ENCODE measurements at regions not wholly inside any gene's neighbourhood (a gene's known extent, or its start where the extent isn't known, plus 50 kb on each side); places are given as distances from the start of the nearest gene placed in this dataset.

GRCh38 chr21:27595716-27596115 lies 628.8 kb upstream of the ADAMTS5 start:
- Histone ChIP-seq H3K4me1 (no peaks in the 10 kb centered on the region), H3K27me3 (no peaks in the 10 kb centered on the region), H3K27ac (no peak overlapping the region), H3K36me3 (no peaks in the 10 kb centered on the region), H3K9me3 (no peaks in the 10 kb centered on the region), H3K4me3 (no peak overlapping the region)
- TF ChIP-seq CTCF (IDR thresholded peaks at IDR 0.05) = no peak
- DNase-seq (ENCODE audit: low spot score) = no peak

GRCh38 chr21:27590271-27590670 lies 623.4 kb upstream of the ADAMTS5 start:
- no peak for TF ChIP-seq CTCF (IDR thresholded peaks at IDR 0.05)
- no peaks in the 10 kb centered on the region for H3K36me3 ChIP-seq
- no peaks in the 10 kb centered on the region for H3K4me1 ChIP-seq
- peak; percentile 70 for DNase-seq (ENCODE audit: low spot score)
- no peak overlapping the region for H3K4me3 ChIP-seq
- no peaks in the 10 kb centered on the region for H3K9me3 ChIP-seq
- H3K27me3 ChIP-seq = no peaks in the 10 kb centered on the region
- H3K27ac ChIP-seq = peak overlapping the region in 1 of 2 donors; percentile 6

- Histone ChIP-seq H3K36me3 (no peaks in the 10 kb centered on the region), H3K4me3 (no peak overlapping the region), H3K27me3 (no peaks in the 10 kb centered on the region), H3K27ac (peak overlapping the region in 1 of 2 donors; percentile 6), H3K9me3 (no peaks in the 10 kb centered on the region), H3K4me1 (no peaks in the 10 kb centered on the region)
- no peak for TF ChIP-seq CTCF (IDR thresholded peaks at IDR 0.05)
- no peak for DNase-seq (ENCODE audit: low spot score)
Observed at GRCh38 chr21:27589781-27590180, 622.9 kb upstream of the ADAMTS5 start.

GRCh38 chr21:27586986-27587385 lies 620.1 kb upstream of the ADAMTS5 start:
- no peaks in the 10 kb centered on the region for H3K36me3 ChIP-seq
- H3K27me3 ChIP-seq = no peaks in the 10 kb centered on the region
- DNase-seq (ENCODE audit: low spot score) = no peak
- H3K9me3 ChIP-seq = no peaks in the 10 kb centered on the region
- H3K4me3 ChIP-seq = no peak overlapping the region
- H3K4me1 ChIP-seq = no peaks in the 10 kb centered on the region
- TF ChIP-seq CTCF (IDR thresholded peaks at IDR 0.05) = no peak
- H3K27ac ChIP-seq = no peak overlapping the region

GRCh38 chr21:27586326-27586725 lies 619.4 kb upstream of the ADAMTS5 start:
- Histone ChIP-seq H3K4me1 (no peaks in the 10 kb centered on the region), H3K27ac (no peak overlapping the region), H3K9me3 (no peaks in the 10 kb centered on the region), H3K27me3 (no peaks in the 10 kb centered on the region), H3K36me3 (no peaks in the 10 kb centered on the region), H3K4me3 (no peak overlapping the region)
- DNase-seq (ENCODE audit: low spot score) = no peak
- TF ChIP-seq CTCF (IDR thresholded peaks at IDR 0.05) = no peak

GRCh38 chr21:27584256-27584655 lies 617.4 kb upstream of the ADAMTS5 start:
- Histone ChIP-seq H3K4me1 (no peaks in the 10 kb centered on the region), H3K9me3 (no peaks in the 10 kb centered on the region), H3K27me3 (no peaks in the 10 kb centered on the region), H3K36me3 (no peaks in the 10 kb centered on the region), H3K4me3 (no peak overlapping the region), H3K27ac (no peak overlapping the region)
- no peak for DNase-seq (ENCODE audit: low spot score)
- TF ChIP-seq CTCF (IDR thresholded peaks at IDR 0.05) = no peak
